Fibroblast of the conjunctiva (primary cell): ENCODE measurements at regions not wholly inside any gene's neighbourhood (a gene's known extent, or its start where the extent isn't known, plus 50 kb on each side); places are given as distances from the start of the nearest gene placed in this dataset.

Experiments
- DNase-seq: peaks from one replicate; pipeline ENCODE4 v3.0.0-alpha.2; 2010; ENCODE audit warnings: low read depth

DNA sequence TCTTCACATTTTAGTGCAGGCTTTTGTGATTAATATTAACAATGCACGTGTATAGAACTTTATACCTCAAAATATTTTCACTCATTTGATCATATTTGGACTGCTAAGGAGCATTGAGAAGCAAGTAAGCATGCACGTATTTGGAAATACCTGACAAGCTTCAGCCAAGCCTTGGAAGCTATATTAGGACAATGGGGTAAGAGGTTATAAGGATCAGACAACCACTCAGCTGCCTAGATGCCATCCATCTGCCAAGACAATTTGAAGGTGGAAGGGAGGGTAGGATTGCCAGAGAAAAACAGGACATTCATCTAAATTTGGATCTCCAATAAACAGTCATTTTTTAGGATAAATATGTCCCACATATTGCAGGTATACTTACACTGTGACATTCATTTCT, 394.9 kb upstream of the CFAP20DC start:
- DNase-seq, result no peak

- no peak for DNase-seq
Measured at GRCh38 chr3:59444294-59444671, 394.5 kb upstream of the CFAP20DC start.

- DNase-seq, result no peak
Measured at GRCh38 chr3:59443618-59444293, 393.9 kb upstream of the CFAP20DC start.

- DNase-seq, result no peak
Measured at GRCh38 chr3:59442046-59442445, 392.2 kb upstream of the CFAP20DC start.

- DNase-seq, result no peak
Measured at GRCh38 chr3:59440285-59441028, 390.6 kb upstream of the CFAP20DC start.

GRCh38 chr3:59438492-59438891, 388.7 kb upstream of the CFAP20DC start:
- DNase-seq, result no peak

DNA sequence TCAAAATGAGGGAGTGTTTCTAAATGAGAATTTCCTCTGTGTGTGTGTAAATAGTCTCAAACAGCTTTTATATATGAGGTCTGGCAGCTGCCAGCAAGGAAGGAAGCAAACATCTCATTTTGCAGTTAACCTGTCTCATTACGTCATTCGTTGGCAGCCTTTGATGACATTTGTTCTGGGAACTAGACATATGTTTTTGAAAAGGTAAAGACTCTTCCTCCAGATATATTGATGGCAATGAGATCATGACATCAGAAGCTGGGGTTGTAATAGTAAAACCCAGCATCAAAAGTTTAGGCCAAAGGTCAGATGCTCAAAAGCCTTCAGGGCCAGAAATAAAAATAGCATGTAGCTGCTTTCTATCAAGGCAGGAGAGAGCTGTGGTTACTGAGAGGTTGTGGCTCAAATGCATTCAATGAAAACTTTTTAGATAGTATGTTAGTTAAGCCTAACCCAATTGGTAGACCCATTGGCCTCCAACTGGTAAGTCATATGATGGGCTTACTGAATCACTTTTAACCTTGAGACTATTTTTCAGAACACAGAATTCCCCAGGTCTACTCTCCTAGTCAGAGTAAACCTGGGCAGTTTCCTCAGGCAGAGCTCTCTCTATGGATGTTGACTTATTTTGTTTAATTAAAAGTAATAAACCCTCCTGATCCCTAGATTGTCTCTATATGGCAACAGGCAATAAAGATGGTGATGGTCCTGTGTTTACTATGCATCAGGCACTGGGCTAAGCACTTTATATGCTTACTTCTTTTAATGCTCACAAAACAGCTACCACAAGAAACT, 386.5 kb upstream of the CFAP20DC start:
- no peak for DNase-seq

- DNase-seq, result no peak
Measured at GRCh38 chr3:59433546-59433945, 383.7 kb upstream of the CFAP20DC start.

- no peak for DNase-seq
Measured at GRCh38 chr3:59432665-59433064, 382.8 kb upstream of the CFAP20DC start.

- no peak for DNase-seq
Measured at GRCh38 chr3:59430341-59430740, 380.5 kb upstream of the CFAP20DC start.

- no peak for DNase-seq
Measured at GRCh38 chr3:59429198-59429597, 379.4 kb upstream of the CFAP20DC start.

- no peak for DNase-seq
Measured at GRCh38 chr3:59426821-59427565, 377.2 kb upstream of the CFAP20DC start.

DNA sequence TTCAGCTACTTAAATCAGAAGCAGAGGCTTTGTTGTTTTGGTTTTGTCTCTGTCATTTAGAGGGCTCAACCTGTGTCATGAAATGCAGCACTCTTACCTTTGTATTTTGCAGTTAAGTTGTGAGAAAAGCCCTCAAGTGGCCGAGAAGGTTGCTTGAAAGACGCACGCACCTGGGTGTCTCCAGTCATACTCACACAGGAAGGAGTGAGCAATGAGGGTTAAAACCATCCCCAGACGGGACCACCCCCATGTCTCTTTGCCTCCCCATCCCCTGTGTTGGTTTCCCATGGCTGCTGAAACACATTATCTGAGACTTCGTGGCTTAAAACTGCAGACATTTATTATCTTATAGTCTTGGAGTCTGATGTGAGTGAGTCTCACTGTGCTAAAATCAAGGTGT, 376.1 kb upstream of the CFAP20DC start:
- no peak for DNase-seq

GRCh38 chr3:59425371-59425770, 375.5 kb upstream of the CFAP20DC start:
- peak; percentile 8 for DNase-seq

DNA sequence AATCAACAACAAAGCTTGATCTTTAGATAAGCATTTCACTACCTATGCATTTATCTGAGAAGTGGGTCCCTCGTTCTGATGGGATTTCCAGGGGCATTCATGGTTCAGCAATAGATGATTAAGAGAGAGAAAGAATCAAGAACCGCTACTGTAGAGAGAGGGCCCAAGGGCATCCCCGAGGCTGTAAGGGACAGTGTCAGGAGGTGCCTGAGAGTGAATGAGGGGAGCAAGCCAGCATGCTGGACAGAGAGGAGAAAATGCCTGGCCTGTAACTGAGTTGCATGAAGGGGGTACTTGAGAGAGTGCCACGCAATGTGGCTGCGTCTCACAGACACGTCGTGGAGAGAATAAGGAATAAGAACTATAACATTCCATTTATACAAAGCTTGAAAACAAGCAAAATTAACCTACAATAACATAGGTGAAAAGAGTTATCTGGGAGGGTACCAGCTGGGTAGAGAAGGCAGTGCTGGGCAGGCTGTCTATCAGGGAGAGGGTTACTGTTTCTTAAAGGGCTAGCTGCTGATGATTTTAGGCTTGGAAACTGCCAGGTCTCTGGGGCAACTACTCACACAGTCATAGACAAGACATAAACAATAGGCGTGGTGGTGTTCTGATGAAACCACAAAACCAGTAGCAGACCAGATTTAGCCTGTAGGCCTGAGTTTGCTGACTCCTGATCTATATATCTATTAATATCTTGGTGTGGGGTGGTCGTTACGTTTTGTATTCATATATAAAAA, 374.6 kb upstream of the CFAP20DC start:
- DNase-seq, result peak; percentile 68

- no peak for DNase-seq
Measured at GRCh38 chr3:59423707-59424106, 373.9 kb upstream of the CFAP20DC start.

GRCh38 chr3:59422312-59422711, 372.5 kb upstream of the CFAP20DC start:
- no peak for DNase-seq

DNA sequence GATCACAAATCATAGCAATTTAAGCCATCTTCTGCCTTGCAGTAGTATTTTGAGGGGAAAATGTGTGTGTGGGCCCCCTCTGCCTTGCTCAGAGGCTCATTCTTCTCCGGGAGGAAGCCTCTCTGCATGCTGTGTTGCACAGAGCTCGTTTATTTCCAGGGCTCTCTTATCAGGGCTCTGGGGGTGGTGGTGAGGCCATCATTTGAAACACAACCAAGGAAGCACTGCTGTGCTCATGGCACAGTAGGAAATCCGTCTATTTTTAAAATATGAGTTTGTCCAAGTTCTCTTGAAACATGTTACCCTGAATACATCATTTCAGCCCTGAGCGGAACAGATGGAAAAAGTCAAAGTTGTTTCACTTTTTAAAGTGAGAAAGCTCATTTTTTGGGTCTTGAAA, 369.0 kb upstream of the CFAP20DC start:
- no peak for DNase-seq

GRCh38 chr3:59412516-59412915, 362.7 kb upstream of the CFAP20DC start:
- DNase-seq, result no peak

GRCh38 chr3:59411694-59412093, 361.9 kb upstream of the CFAP20DC start:
- DNase-seq, result no peak

GRCh38 chr3:59411186-59411585, 361.4 kb upstream of the CFAP20DC start:
- no peak for DNase-seq
